Heart right ventricle (tissue), 16 donors: ENCODE measurements at regions not wholly inside any gene's neighbourhood (a gene's known extent, or its start where the extent isn't known, plus 50 kb on each side); places are given as distances from the start of the nearest gene placed in this dataset.

Experiments
- ATAC-seq, 8 donors: fragments of 200-7000 bp; cut with Tn5 transposase; one replicate each; pipeline ENCODE4 v1.9.1; 2020; ENCODE audit warnings: mild to moderate bottlenecking in 8 of 8, moderate library complexity in 8 of 8, moderate number of reproducible peaks in 1 of 8
- DNase-seq, 2 donors: peaks; one replicate each; pipeline ENCODE4 v3.0.0-alpha.2; 2020
- H3K27ac ChIP-seq, 10 donors: fragments of 200-600 bp; sonication (generic) in 2 of 10; one replicate each; pipeline versions ENCODE4 v1.5.0 to v1.8.0; 2020 to 2022; ENCODE audit warnings: mild to moderate bottlenecking in 3 of 10
- H3K27me3 ChIP-seq, 7 donors: fragments of 200-600 bp; one replicate each; pipeline ENCODE4 v1.8.0; 2021 to 2022; ENCODE audit warnings: mild to moderate bottlenecking in 2 of 7
- H3K36me3 ChIP-seq, 9 donors: fragments of 200-600 bp; sonication (generic) in 1 of 9; one replicate each; pipeline versions ENCODE4 v1.5.0 to v1.8.0; 2020 to 2022; ENCODE audit warnings: mild to moderate bottlenecking in 2 of 9
- H3K4me1 ChIP-seq, 9 donors: fragments of 200-600 bp; sonication (generic) in 1 of 9; one replicate each; pipeline versions ENCODE4 v1.5.0 to v1.8.0; 2020 to 2022; ENCODE audit warnings: mild to moderate bottlenecking in 4 of 9
- H3K4me3 ChIP-seq, 10 donors: fragments of 200-600 bp; sonication (generic) in 2 of 10; one replicate each; pipeline versions ENCODE4 v1.5.0 to v1.8.0; 2020 to 2022; ENCODE audit warnings: mild to moderate bottlenecking in 7 of 10, moderate library complexity in 2 of 10
- H3K9me3 ChIP-seq, 11 donors: fragments of 200-600 bp in 10 of 11; sonication (generic) in 2 of 11; one replicate each; pipeline versions ENCODE4 v1.5.0 to v1.8.0; 2013 to 2022; ENCODE audit warnings: mild to moderate bottlenecking in 2 of 11, control low read depth in 1 of 11, moderate library complexity in 1 of 11
- WGBS, 2 donors: extraction: QIAGEN DNeasy Blood & Tissue Kit; methylation state at CpG; one replicate each; pipeline ENCODE4 v1.1.7; 2013; ENCODE audit warnings: inconsistent platforms in 1 of 2; 5-methylcytosine and 5-hydroxymethylcytosine counted together
- intact Hi-C, 10 donors: fragments of 100-400 bp; cut with DNase I; formaldehyde crosslinking; loops; one replicate each; pipeline versions ENCODE4 v1.11.1 to v1.14.2; 2022
- TF ChIP-seq, protein P1 (sequence below), 9 donors: fragments of 200-600 bp; sonication (generic) in 2 of 9; IDR thresholded peaks; one replicate each; pipeline versions ENCODE4 v1.5.0 to v1.8.0; 2021 to 2022; ENCODE audit warnings: antibody characterized with exemption in 9 of 9, mild to moderate bottlenecking in 5 of 9, moderate library complexity in 1 of 9
- donor health status: Arrhythmogenic right ventricular cardiomyopathy.
- donor health status: ischemic (EF 13 %, LVEDD 7.1; RV severe dilation, severe dysfunction).
- donor health status: healthy with polysubstance abuse.
- donor health status: DM: no; HTN: yes; CAD: no.
- donor health status: DM: no; HTN: no; CAD: no.
- donor health status: ischemic (EF 25% LVEDD 6.9; RV normal size, moderate dysfunction).
- donor health status: ischemic (EF 25% LVEDD 5.7; RV mildly dilated, moderate dysfunction).
- donor health status: healthy.
- donor health status: DM: yes; HTN: yes; CAD: no.
- donor health status: Ischemic cardiomyopathy.
- donor health status: ischemic (EF 35%, LVEDD 5.7; RV mildly dilated, moderate dysfunction).
- donor health status: nonischemic (EF 11% LVEDD 7.7; RV severe dilation, severe dysfunction).
- donor health status: DM: yes; HTN: yes; CAD: no.
- donor health status: PGD.
- donor health status: ischemic (EF 29% LVEDD 5.4; RV normal size, mild dysfunction).
- donor health status: nonischemic (EF 23%, LVEDD 6.1; RV moderate dilation, normal function).

- no peaks in the 10 kb centered on the region for H3K9me3 ChIP-seq
- no peak for ATAC-seq
- no peak for DNase-seq
- H3K4me1 ChIP-seq = peaks cover 0 to 12% (median 0%) of the 10 kb centered on the region in 9 donors
- intact Hi-C loops = no loop called here
- TF ChIP-seq, protein P1, sequence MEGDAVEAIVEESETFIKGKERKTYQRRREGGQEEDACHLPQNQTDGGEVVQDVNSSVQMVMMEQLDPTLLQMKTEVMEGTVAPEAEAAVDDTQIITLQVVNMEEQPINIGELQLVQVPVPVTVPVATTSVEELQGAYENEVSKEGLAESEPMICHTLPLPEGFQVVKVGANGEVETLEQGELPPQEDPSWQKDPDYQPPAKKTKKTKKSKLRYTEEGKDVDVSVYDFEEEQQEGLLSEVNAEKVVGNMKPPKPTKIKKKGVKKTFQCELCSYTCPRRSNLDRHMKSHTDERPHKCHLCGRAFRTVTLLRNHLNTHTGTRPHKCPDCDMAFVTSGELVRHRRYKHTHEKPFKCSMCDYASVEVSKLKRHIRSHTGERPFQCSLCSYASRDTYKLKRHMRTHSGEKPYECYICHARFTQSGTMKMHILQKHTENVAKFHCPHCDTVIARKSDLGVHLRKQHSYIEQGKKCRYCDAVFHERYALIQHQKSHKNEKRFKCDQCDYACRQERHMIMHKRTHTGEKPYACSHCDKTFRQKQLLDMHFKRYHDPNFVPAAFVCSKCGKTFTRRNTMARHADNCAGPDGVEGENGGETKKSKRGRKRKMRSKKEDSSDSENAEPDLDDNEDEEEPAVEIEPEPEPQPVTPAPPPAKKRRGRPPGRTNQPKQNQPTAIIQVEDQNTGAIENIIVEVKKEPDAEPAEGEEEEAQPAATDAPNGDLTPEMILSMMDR (IDR thresholded peaks at IDR 0.05) = no peak
- H3K27ac ChIP-seq = no peak overlapping the region
- H3K36me3 ChIP-seq = no peaks in the 10 kb centered on the region
- WGBS, 2 donors = 86 to 91% methylated on average over 27 of the region's 27 CpGs
- no peak overlapping the region for H3K4me3 ChIP-seq
- H3K27me3 ChIP-seq = no peaks in the 10 kb centered on the region
These were observed 85.8 kb upstream of the ID2 start for GRCh38 chr2:8595811-8596600.

DNA sequence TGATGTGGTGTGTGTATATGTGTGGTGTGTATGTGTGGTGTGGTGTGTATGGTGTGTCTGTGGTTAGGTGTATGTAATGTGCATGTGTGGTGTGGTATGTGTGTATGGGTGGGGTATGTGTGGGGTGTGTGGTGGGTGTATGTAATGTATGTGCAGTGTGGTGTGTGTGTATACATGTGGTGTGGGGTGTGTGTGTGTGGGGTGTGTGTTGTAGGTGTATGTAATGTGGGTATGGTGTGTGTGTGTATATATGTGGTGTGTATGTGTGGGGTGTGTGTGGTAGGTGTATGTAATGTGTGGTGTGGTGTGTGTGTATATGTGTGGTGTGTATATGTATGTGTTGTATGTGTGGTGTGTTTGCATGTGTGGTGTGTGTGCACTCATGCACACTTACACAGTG is 84.8 kb upstream of the ID2 start:
- Histone ChIP-seq H3K36me3 (no peaks in the 10 kb centered on the region), H3K9me3 (no peaks in the 10 kb centered on the region), H3K27ac (no peak overlapping the region), H3K4me3 (no peak overlapping the region), H3K4me1 (peaks cover 0 to 12% (median 0%) of the 10 kb centered on the region in 9 donors), H3K27me3 (no peaks in the 10 kb centered on the region)
- TF ChIP-seq, protein P1 (IDR thresholded peaks at IDR 0.05) = no peak
- intact Hi-C loops = no loop called here
- no peak for DNase-seq
- ATAC-seq = no peak

- intact Hi-C loops = no loop called here
- Histone ChIP-seq H3K4me3 (no peak overlapping the region), H3K27ac (peak overlapping the region in 1 of 10 donors; percentile 58), H3K27me3 (no peaks in the 10 kb centered on the region), H3K4me1 (peaks cover 0 to 12% (median 0%) of the 10 kb centered on the region in 9 donors), H3K9me3 (no peaks in the 10 kb centered on the region), H3K36me3 (no peaks in the 10 kb centered on the region)
- WGBS, 2 donors = 91 to 96% methylated on average over 8 of the region's 8 CpGs
- ATAC-seq (peak in 1 of 8 donors; percentile 12), DNase-seq (no peak)
- TF ChIP-seq, protein P1 (IDR thresholded peaks at IDR 0.05) = no peak
These were observed 84.2 kb upstream of the ID2 start for GRCh38 chr2:8597559-8598225.

- H3K36me3 ChIP-seq = no peaks in the 10 kb centered on the region
- no peak for DNase-seq
- H3K27me3 ChIP-seq = no peaks in the 10 kb centered on the region
- intact Hi-C loops = no loop called here
- H3K4me1 ChIP-seq = peaks cover 0 to 12% (median 0%) of the 10 kb centered on the region in 9 donors
- TF ChIP-seq, protein P1 (IDR thresholded peaks at IDR 0.05) = no peak
- peak in 5 of 8 donors; percentile 31 to 88 (median 47) for ATAC-seq
- H3K9me3 ChIP-seq = no peaks in the 10 kb centered on the region
- H3K27ac ChIP-seq = peak overlapping the region in 1 of 10 donors; percentile 58
- H3K4me3 ChIP-seq = no peak overlapping the region
- 88 to 93% methylated on average over 13 of the region's 13 CpGs for WGBS, 2 donors
These were observed 83.3 kb upstream of the ID2 start for GRCh38 chr2:8598295-8599165.
